C4-2B (cell line): ENCODE measurements at regions not wholly inside any gene's neighbourhood (a gene's known extent, or its start where the extent isn't known, plus 50 kb on each side); places are given as distances from the start of the nearest gene placed in this dataset.

Source experiments
- ZFX ChIP-seq: fragments of 450-650 bp; IDR thresholded peaks from 2 replicates; pipeline ENCODE4 v1.6.1; 2017
- TF ChIP-seq, protein P1 (sequence below): fragments of 450-650 bp; conservative IDR thresholded peaks from 2 replicates; pipeline ENCODE4 v1.5.1; 2017; ENCODE audit warnings: mild to moderate bottlenecking

DNA sequence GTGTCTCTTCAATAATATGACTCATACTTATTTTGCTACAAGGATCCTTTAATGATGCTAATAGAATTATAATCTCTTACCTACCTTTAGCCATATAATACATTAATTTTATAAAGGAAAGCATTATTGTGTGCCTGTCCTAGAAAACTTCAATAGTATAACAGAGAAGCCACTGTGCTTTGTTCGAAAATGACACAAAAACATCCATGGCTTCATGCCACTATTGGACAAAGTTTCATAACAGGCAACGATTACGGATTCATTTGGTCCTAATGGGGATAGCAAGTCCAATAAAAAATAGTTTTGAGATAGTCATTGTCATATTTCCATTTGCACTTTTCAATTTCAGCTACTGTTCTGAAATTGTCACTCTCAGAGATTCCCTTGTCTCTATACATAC, 52.5 kb upstream of the CCDC150 start:
- TF ChIP-seq, protein P1, sequence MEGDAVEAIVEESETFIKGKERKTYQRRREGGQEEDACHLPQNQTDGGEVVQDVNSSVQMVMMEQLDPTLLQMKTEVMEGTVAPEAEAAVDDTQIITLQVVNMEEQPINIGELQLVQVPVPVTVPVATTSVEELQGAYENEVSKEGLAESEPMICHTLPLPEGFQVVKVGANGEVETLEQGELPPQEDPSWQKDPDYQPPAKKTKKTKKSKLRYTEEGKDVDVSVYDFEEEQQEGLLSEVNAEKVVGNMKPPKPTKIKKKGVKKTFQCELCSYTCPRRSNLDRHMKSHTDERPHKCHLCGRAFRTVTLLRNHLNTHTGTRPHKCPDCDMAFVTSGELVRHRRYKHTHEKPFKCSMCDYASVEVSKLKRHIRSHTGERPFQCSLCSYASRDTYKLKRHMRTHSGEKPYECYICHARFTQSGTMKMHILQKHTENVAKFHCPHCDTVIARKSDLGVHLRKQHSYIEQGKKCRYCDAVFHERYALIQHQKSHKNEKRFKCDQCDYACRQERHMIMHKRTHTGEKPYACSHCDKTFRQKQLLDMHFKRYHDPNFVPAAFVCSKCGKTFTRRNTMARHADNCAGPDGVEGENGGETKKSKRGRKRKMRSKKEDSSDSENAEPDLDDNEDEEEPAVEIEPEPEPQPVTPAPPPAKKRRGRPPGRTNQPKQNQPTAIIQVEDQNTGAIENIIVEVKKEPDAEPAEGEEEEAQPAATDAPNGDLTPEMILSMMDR = no peak
- no peak for TF ChIP-seq ZFX
